ENCODE measurements at regions not wholly inside any gene's neighbourhood (a gene's known extent, or its start where the extent isn't known, plus 50 kb on each side); places are given as distances from the start of the nearest gene placed in this dataset.

- TF ChIP-seq POLR2AphosphoS5 (IDR thresholded peaks at IDR 0.05; ENCODE audit: low read depth, low read length) (no peak), POLR2A (IDR thresholded peaks at IDR 0.05; ENCODE audit: low read depth, low read length) (no peak)
- no peak for FAIRE-seq
- DNase-seq (ENCODE audit: insufficient read length, low spot score): no peak
Measured at GRCh38 chr6:71498638-71499037, 210.0 kb downstream of the OGFRL1 start.

DNA sequence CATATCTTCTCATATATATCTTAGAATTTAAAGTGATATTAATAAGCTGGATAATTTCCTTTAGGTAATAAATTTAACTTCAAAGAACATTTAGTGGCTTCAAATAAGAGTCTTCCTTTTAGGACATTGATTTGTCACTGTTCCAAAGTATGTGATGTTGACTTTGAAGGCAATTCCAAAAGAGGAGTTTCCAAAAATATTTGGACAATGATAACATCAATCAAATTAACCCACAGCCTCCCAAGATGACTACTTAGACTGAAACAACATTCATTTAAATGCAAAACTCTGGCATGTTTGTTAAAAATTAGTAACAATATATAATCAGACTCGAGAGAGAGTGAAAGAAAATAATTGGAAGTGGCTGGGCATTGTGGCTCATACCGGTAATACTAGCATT lies 211.1 kb downstream of the OGFRL1 start:
- no peak for TF ChIP-seq SPI1 (IDR thresholded peaks at IDR 0.05; ENCODE audit: low read depth, low read length)
- TF ChIP-seq POU2F2 (IDR thresholded peaks at IDR 0.05; ENCODE audit: low read depth, low read length): no peak
- TF ChIP-seq POLR2AphosphoS5 (IDR thresholded peaks at IDR 0.05; ENCODE audit: low read depth, low read length): no peak
- no peak for TF ChIP-seq TAF1 (IDR thresholded peaks at IDR 0.05; ENCODE audit: low read depth, low read length)
- TF ChIP-seq POLR2A (IDR thresholded peaks at IDR 0.05; ENCODE audit: low read depth, low read length): no peak
- no peak for TF ChIP-seq PAX5 (IDR thresholded peaks at IDR 0.05; ENCODE audit: insufficient read depth, low read length, severe bottlenecking)
- DNase-seq (ENCODE audit: insufficient read length, low spot score) (no peak), FAIRE-seq (no peak)

DNA sequence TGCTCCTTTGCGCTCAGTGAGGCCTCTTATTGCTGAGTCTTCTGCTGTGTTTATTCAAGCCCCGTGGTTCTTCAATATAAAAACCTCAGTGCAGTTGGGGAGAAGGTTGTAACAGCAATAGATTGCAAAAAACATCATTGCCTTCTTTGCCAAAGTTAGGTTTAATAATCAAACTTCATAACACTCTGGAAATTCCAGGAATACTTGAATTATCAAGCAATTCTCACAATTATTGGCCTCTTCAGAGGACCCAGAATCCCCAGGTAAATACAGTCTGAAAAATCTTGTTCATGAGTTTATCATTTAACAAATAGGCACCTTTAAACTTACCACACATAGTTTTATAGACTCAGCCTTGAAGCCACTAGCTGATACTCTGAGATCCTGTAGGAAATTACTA lies 213.6 kb downstream of the OGFRL1 start:
- no peak for DNase-seq (ENCODE audit: insufficient read length, low spot score)
- TF ChIP-seq SPI1 (IDR thresholded peaks at IDR 0.05; ENCODE audit: low read depth, low read length): no peak
- no peak for TF ChIP-seq PAX5 (IDR thresholded peaks at IDR 0.05; ENCODE audit: insufficient read depth, low read length, severe bottlenecking)
- TF ChIP-seq POLR2A (IDR thresholded peaks at IDR 0.05; ENCODE audit: low read depth, low read length): no peak
- TF ChIP-seq POLR2AphosphoS5 (IDR thresholded peaks at IDR 0.05; ENCODE audit: low read depth, low read length): no peak
- TF ChIP-seq POU2F2 (IDR thresholded peaks at IDR 0.05; ENCODE audit: low read depth, low read length): no peak
- no peak for TF ChIP-seq TAF1 (IDR thresholded peaks at IDR 0.05; ENCODE audit: low read depth, low read length)
- FAIRE-seq: no peak

GRCh38 chr6:71502956-71503355 lies 214.3 kb downstream of the OGFRL1 start:
- FAIRE-seq: no peak
- DNase-seq (ENCODE audit: insufficient read length, low spot score): no peak
- TF ChIP-seq PAX5 (IDR thresholded peaks at IDR 0.05; ENCODE audit: insufficient read depth, low read length, severe bottlenecking) (no peak), POU2F2 (IDR thresholded peaks at IDR 0.05; ENCODE audit: low read depth, low read length) (no peak), POLR2A (IDR thresholded peaks at IDR 0.05; ENCODE audit: low read depth, low read length) (no peak), TAF1 (IDR thresholded peaks at IDR 0.05; ENCODE audit: low read depth, low read length) (no peak), POLR2AphosphoS5 (IDR thresholded peaks at IDR 0.05; ENCODE audit: low read depth, low read length) (no peak), SPI1 (IDR thresholded peaks at IDR 0.05; ENCODE audit: low read depth, low read length) (no peak)

DNA sequence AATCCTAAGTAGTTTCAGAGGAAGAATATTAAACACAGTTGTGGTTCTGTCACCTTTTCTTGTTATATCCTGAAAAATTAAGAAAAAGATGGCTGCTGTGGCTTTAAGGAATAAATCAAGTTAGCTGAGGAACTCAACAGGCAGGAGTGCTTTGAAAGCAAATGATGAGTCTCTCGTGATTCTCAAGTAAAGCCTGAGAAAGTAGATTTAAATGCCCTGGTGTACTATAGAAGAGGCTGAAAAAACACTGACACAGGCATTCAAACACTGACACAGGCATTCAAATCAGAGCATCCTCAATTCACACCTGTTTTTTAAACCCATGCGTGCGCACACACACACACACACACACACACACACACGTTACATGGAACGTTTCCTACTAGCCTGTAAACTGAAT lies 218.6 kb downstream of the OGFRL1 start:
- DNase-seq (ENCODE audit: insufficient read length, low spot score) (no peak), FAIRE-seq (no peak)
- TF ChIP-seq POLR2A (IDR thresholded peaks at IDR 0.05; ENCODE audit: low read depth, low read length) (no peak), TAF1 (IDR thresholded peaks at IDR 0.05; ENCODE audit: low read depth, low read length) (no peak), POLR2AphosphoS5 (IDR thresholded peaks at IDR 0.05; ENCODE audit: low read depth, low read length) (no peak), PAX5 (IDR thresholded peaks at IDR 0.05; ENCODE audit: insufficient read depth, low read length, severe bottlenecking) (no peak), POU2F2 (IDR thresholded peaks at IDR 0.05; ENCODE audit: low read depth, low read length) (no peak), SPI1 (IDR thresholded peaks at IDR 0.05; ENCODE audit: low read depth, low read length) (no peak)

GRCh38 chr6:71509191-71510005 lies 220.8 kb downstream of the OGFRL1 start:
- FAIRE-seq (no peak), DNase-seq (ENCODE audit: insufficient read length, low spot score) (no peak)
- TF ChIP-seq PAX5 (IDR thresholded peaks at IDR 0.05; ENCODE audit: insufficient read depth, low read length, severe bottlenecking): no peak

GRCh38 chr6:71510057-71510713 lies 221.6 kb downstream of the OGFRL1 start:
- DNase-seq (ENCODE audit: insufficient read length, low spot score) (no peak), FAIRE-seq (peak; percentile 82)
- TF ChIP-seq POLR2AphosphoS5 (IDR thresholded peaks at IDR 0.05; ENCODE audit: low read depth, low read length): no peak
- no peak for TF ChIP-seq POU2F2 (IDR thresholded peaks at IDR 0.05; ENCODE audit: low read depth, low read length)
- no peak for TF ChIP-seq POLR2A (IDR thresholded peaks at IDR 0.05; ENCODE audit: low read depth, low read length)
- no peak for TF ChIP-seq SPI1 (IDR thresholded peaks at IDR 0.05; ENCODE audit: low read depth, low read length)
- TF ChIP-seq TAF1 (IDR thresholded peaks at IDR 0.05; ENCODE audit: low read depth, low read length): no peak
- no peak for TF ChIP-seq PAX5 (IDR thresholded peaks at IDR 0.05; ENCODE audit: insufficient read depth, low read length, severe bottlenecking)

GRCh38 chr6:71510856-71511255 lies 222.2 kb downstream of the OGFRL1 start:
- no peak for TF ChIP-seq POLR2A (IDR thresholded peaks at IDR 0.05; ENCODE audit: low read depth, low read length)
- TF ChIP-seq POU2F2 (IDR thresholded peaks at IDR 0.05; ENCODE audit: low read depth, low read length): no peak
- TF ChIP-seq TAF1 (IDR thresholded peaks at IDR 0.05; ENCODE audit: low read depth, low read length): no peak
- no peak for TF ChIP-seq SPI1 (IDR thresholded peaks at IDR 0.05; ENCODE audit: low read depth, low read length)
- TF ChIP-seq POLR2AphosphoS5 (IDR thresholded peaks at IDR 0.05; ENCODE audit: low read depth, low read length): no peak
- no peak for TF ChIP-seq PAX5 (IDR thresholded peaks at IDR 0.05; ENCODE audit: insufficient read depth, low read length, severe bottlenecking)
- FAIRE-seq: no peak

DNA sequence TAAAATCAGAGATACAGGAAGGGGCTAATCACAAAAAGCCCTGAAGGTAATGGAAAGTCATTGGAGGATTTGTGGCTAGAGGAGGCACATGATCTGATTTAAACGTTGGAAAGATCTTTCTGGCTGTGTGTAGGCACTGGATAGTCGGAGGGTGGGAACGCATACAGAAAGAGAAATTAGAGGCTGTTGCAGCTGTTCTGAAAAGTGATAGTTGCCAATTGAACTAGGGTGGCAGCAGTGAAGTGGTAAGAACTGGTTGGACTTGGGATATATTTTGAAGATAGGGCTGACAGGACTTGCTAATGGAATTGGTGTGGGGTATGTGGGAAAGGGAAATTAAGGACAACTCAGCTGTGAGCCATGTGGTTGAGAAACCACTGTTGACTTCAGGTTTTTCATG lies 223.6 kb downstream of the OGFRL1 start:
- FAIRE-seq (no peak), DNase-seq (ENCODE audit: insufficient read length, low spot score) (no peak)
- no peak for TF ChIP-seq POU2F2 (IDR thresholded peaks at IDR 0.05; ENCODE audit: low read depth, low read length)

More at GRCh38 chr6:71510856-71511255, 222.2 kb downstream of the OGFRL1 start:
- no peak for DNase-seq (ENCODE audit: insufficient read length, low spot score)

DNA sequence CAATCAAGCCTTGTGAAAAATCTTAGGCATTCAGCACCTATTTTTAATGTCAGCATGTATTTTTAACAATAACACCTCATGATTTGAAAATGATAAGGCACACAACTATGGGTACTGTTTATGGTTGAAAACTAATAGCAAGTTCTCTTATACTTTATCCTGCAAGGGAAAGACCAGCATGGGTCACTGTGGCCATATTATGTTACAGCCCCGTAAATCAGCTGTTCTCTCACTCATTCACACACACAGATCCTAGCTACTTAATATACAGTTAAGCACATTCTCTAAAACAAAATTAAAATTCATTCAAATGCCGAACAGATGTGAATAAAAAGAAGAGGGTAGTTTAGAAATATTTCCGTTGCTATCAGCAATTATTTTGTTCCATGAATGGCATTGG lies 224.4 kb downstream of the OGFRL1 start:
- TF ChIP-seq POLR2AphosphoS5 (IDR thresholded peaks at IDR 0.05; ENCODE audit: low read depth, low read length): no peak
- TF ChIP-seq TAF1 (IDR thresholded peaks at IDR 0.05; ENCODE audit: low read depth, low read length): no peak
- no peak for TF ChIP-seq PAX5 (IDR thresholded peaks at IDR 0.05; ENCODE audit: insufficient read depth, low read length, severe bottlenecking)
- TF ChIP-seq POU2F2 (IDR thresholded peaks at IDR 0.05; ENCODE audit: low read depth, low read length): no peak
- no peak for TF ChIP-seq POLR2A (IDR thresholded peaks at IDR 0.05; ENCODE audit: low read depth, low read length)
- TF ChIP-seq SPI1 (IDR thresholded peaks at IDR 0.05; ENCODE audit: low read depth, low read length): no peak
- FAIRE-seq: no peak
- no peak for DNase-seq (ENCODE audit: insufficient read length, low spot score)
